ENCODE measurements at regions not wholly inside any gene's neighbourhood (a gene's known extent, or its start where the extent isn't known, plus 50 kb on each side); places are given as distances from the start of the nearest gene placed in this dataset.
"Not testable (repeated sequence)": the region's sequence is repeated elsewhere in the genome, so short reads cannot be mapped to it uniquely, and the experiment has no call there.

DNA sequence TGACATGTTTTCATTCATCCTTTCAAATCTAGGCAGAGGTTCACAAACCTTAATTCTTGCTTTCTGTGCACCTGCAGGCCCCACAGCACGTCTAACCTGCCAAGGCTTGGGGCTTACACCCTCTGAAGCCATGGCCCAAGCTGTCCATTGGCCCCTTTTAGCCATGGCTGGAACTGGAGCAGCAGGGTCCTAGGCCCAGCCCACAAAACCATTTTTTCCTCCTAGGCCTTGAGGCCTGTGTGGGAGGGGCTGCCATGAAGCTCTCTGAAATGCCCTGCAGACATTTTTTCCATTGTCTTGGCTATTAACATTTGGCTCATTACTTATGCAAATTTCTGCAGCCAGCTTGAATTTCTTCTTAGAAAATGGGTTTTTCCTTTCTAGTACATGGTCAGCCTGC, 547.5 kb downstream of the KCNH5 start:
- no peak for DNase-seq (ENCODE audit: low read depth in 2 of 3, low spot score in 1 of 3)

DNA sequence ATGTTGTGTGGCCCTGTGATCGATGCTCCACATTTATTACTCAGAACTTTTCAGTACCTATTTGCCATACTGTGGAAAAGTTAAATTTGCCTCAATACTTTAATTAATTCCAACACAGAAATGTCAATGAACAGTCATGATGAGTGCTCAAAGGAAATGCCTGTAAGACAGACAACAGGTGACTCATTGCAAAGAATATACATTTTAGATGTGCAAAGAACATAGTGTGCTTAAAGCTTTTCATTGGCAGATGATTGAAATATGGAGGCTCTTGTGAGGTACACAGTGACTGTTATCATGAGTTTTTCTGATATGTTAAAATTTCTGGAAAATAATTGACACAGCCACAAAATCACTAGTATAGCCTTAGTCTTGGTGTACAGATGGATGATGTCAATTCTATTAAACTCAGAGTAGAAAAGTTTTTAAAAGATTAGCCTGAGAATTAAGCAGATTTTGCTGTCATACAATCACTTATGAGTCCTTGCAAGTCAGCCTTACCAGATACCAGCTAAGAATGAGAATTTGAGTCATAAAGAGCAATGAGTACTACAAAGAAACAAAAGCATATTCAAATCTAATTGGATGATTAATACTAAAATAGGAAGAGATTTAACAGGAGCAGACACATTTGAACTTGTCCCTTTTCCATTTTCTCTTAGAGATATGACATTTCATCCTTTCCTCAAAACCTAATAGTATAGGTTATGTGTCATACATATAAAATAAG, 544.1 kb downstream of the KCNH5 start:
- no peak for DNase-seq (ENCODE audit: low read depth in 2 of 3, low spot score in 1 of 3)

DNA sequence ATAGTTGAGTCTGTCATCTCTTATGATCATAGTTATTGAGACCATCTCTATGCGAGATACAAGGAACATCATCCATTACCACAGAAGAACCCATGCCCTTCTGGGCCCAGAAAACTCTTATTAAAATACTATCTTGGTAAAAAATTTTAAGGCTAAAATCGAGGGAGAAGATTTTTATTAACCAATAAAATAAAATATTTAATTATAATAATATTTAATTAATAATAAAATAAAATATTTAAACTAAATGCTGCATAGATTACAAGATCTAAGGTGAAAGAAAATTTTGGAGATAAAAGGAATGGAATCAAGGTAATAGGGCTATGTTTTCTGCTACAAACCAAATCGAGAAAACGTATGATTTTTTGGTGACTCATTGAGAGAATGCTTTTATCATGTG, 540.2 kb downstream of the KCNH5 start:
- no peak for DNase-seq (ENCODE audit: low read depth in 2 of 3, low spot score in 1 of 3)

DNA sequence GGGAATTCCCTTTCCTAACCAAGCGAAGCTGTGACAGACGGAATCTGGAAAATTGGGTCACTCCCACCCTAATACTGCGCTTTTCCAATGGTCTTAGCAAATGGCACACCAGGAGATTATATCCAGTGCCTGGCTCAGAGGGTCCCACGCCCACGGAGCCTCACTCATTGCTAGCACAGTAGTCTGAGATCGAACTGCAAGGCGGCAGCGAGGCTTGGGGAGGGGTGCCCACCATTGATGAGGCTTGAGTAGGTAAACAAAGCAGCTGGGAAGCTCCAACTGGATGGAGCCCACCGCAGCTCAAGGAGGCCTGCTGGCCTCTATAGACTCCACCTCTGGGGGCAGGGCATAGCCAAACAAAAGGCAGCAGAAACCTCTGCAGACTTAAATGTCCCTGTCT, 523.9 kb downstream of the KCNH5 start:
- not testable (repeated sequence) for DNase-seq (ENCODE audit: low read depth in 2 of 3, low spot score in 1 of 3)

DNA sequence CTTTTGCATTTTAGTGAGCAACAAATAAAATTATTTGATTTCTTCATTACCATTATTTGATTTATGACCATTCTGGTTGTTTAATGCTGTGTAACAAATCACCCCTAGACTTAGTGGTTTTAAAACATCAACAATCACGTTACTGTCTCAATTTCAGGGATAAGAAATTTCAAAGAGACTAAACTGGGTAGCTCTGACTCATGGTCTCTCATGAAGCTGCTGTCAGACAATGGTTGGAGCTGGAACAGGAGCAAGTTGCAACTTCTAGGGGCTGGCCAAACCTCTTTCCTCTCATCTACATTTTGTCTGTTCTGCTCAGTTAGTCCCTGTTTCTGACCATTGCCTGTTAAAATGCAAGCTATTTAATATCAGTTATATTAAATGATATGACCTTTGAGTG, 517.0 kb downstream of the KCNH5 start:
- DNase-seq (ENCODE audit: low read depth in 2 of 3, low spot score in 1 of 3), result no peak

DNA sequence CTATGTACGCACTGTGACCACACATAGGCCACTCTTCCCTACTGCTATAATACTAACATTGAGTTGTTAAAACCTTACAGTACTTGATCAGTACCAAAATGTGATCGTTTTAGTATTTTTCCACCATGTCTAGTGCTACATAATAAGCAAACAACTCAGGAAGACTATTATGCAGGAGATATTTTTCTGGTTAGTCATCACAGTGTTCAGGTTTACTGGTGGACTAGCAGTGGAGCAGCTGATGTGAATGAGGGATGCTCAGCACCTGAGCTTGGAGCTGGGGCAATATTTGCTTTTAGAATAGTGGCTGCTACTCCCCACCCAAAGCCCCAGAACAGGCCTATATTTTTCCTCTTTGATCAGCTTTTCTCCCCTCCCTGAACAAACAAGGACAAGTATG, 513.1 kb downstream of the KCNH5 start:
- DNase-seq (ENCODE audit: low read depth in 2 of 3, low spot score in 1 of 3), result no peak

DNA sequence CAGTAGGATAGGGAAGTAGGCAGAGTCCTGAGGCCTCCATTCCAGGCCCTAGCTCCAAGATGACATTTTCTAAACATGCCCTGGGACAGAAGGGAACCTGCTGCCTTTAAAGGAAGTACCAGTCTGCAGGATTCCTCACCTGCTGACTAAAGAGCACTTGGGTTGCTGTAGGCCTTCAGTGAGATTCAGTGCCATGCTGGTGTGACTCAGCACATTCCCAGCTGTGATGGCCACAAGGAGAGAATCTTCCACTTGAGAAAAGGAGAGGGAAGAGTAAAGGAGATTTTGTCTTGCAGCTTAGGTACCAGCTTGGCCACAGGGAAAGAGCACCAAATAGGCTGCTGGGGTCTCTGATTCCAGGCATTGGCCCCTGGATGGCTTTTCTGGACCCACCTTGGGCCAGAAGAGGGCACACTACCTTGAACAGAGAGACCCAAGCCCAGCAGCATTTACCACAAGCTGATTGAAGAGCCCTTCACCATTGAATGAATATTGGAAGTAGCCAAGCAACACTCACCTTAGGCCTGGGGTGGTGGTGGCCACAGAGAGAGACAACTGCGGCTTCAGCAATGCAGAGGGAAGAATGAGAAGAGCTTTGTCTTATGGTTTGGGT, 498.3 kb downstream of the KCNH5 start:
- no peak for DNase-seq (ENCODE audit: low read depth in 2 of 3, low spot score in 1 of 3)

DNA sequence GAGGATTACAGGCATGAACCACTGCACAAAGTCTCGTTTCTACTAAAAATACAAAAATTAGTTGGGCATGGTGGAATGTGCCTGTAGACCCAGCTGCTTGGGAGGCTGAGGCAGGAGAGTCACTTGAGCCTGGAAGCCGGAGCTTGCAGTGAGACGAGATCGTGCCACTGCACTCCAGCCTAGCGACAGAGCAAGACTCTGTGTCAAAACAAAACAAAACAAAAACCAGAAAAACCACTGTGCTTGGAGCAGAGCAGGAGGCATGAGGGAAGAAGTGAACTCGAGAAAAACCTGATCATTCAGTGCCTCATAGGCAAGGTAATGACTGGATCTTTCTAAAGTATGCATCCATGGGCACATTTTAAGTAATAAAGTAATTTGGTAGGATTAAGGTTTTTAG, 487.8 kb downstream of the KCNH5 start:
- DNase-seq (ENCODE audit: low read depth in 2 of 3, low spot score in 1 of 3), result no peak

DNA sequence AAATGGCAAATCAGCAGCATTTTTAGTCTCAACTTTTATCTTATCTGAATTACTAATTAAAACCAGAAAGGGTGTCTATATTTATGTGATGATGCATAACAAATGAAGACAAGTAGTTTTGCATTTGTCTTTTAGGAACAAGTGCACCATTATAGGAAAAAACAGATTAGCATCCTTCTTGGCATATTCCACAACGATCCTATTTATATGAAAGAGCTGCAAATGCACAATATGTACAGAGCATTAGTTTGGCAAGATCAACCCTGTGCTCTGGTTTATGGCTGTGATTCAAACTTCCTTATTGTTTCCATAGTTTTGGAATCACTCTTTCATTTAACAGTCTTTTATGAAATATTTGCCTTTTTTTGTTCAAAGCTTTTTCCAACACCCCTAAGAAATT, 486.8 kb downstream of the KCNH5 start:
- no peak for DNase-seq (ENCODE audit: low read depth in 2 of 3, low spot score in 1 of 3)

DNA sequence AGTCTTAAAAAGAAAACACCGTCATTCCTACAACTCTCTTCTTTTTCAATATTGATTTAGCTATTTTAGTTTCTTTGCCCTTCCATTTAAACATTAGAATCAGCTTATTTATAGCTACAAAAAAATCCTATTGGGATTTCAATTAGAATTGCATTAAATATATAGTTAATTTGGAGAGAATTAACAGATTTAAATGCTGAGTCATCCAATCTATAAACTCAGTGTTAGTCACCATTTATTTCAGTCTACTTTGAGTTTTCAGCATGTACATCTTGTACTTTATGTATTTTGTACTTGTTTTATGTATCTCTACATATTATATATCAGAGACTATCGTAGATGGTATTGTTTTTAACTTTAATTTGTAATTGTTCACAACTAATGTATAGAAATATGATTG, 460.0 kb downstream of the KCNH5 start:
- DNase-seq (ENCODE audit: low read depth in 2 of 3, low spot score in 1 of 3), result no peak

DNA sequence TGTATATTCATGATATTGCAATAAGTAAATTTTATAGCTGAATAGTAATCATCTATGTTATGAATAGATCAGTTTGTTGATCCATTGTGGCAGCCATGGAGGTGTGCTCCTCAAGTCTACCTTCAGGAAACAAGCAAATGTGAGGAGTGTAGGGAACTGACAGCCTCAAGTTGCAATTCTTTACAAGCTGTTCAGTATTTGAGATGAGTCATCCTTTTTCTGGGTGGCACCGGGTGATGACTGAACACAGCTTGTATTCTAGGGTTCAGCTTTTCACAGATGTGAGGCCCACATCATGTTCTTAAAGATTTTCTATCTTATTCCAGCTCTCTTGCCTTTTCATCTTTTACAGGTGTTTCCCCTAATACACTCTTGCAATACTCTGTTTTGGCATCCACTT, 452.4 kb downstream of the KCNH5 start:
- no peak for DNase-seq (ENCODE audit: low read depth in 2 of 3, low spot score in 1 of 3)

DNA sequence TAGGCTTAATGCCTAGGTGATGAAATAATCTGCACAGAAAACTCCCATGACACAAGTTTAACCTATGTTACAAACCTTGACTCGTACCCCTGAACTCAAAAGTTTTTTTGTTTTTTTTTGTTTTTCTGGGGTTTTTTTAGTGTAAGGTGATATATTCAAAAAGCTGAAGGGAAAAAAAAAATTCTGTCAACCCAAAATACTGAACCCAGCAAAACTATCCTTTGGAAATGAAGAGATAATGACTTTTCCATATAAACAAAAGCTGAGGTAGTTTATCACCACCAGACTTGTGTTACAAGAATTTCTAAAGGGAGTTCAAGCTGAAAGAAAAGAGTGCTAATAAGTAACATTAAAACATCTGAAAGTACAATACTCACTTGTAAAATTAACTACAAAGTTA, 448.1 kb downstream of the KCNH5 start:
- no peak for DNase-seq (ENCODE audit: low read depth in 2 of 3, low spot score in 1 of 3)

DNA sequence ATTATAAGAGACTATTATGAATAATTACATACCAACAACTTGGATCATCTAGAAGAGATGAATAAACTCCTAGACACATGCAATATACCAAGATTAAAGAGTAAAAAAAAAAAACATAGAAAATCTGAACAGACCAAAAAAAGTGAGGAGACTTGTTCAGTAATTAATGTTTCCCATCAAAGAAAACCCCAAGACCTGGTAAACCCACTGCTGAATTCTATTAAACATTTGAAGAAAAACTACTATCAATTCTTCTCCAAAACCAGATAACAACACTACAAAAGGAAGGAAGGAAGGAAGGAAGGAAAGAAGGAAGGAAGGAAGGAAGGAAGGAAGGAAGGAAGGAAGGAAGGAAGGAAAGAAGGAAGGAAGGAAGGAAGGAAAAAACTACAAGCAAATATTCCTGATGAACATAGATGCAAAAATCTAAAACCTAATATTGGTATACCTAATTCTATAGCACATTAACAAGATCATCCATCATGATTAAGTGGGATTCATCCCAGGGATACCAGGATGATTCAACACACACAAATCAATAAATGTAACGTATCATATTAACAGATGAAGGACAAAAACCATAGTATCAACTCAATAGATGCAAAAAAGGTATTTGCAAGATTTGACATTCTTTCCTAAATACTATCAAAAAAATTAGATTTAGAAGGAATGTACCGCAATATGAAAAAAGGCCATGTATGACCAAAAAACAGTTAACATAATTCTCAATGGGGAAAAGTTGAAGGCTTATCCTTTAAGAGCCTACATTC, 445.5 kb downstream of the KCNH5 start:
- DNase-seq (ENCODE audit: low read depth in 2 of 3, low spot score in 1 of 3), result no peak

DNA sequence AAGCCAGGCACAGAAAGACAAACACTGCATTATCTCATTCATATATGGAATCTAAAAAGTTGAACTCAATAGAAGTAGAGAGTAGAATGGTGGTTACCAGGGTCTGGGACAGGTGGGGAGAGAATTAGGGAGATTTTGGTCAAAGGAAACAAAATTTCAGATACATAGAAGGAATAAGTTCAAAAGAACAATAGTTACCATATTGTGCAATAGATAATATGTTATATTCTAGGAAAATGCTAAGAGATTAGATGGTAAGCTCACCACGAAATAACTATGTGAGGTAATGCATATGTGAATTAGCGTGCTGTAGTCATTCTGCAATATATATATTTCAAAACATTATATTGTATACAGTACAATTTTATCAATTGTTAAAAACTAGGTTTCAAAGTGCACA, 442.5 kb downstream of the KCNH5 start:
- DNase-seq (ENCODE audit: low read depth in 2 of 3, low spot score in 1 of 3), result no peak

DNA sequence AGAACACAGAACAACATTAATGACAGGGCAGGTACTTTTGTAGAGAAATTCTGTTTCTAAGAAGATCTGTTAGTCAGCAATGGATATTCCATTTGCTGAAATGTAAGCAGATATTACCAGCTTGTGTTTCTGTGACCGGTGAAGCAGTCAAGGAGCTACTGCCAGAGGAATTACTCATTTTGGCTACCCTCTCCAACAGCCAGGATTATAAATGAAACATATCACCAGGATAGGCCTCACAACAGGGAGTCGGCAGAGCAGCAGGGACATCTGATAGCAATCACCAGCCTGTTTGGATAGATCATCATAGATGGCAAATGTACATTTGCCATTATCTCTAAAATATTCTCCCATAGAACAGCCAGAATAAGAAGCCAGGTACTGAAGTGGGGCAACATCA, 440.7 kb downstream of the KCNH5 start:
- no peak for DNase-seq (ENCODE audit: low read depth in 2 of 3, low spot score in 1 of 3)

DNA sequence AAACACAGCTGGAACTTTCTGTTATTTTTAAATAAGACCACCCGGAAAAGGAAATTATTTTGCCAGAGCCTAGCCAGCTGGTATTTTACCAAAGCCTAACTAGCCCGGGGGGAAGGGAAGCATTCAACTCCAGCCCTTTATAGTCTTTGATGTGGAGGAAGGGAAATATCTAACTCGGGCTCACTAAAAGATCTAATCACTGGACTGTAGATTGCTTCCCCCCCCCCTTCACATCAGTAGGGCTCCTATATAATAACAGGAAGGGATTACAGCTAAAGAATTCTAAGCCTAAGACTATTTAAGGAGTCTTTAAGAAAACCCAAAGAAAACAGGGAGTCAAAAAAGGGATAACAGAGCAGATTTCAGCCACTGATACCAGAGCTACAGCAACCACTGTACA, 431.1 kb downstream of the KCNH5 start:
- DNase-seq (ENCODE audit: low read depth in 2 of 3, low spot score in 1 of 3), result no peak

DNA sequence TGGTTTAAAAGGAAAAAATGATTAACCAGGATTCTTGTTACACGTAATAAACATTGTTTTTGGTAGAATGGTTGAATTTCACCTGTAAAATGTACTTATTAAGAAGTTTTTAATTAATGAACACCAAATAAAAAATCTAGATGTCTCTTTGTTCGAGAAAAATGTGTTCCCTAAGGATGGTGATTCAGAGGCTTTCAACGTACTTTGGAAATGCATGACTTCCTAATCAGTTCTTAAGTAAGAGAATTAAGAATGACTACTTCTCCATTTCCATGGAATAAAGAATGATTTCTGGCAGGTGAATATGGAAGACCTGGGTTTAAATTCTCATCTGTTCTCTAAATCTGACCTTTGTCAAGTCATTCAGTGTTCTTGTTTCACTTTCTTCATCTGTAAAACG, 428.6 kb downstream of the KCNH5 start:
- no peak for DNase-seq (ENCODE audit: low read depth in 2 of 3, low spot score in 1 of 3)

DNA sequence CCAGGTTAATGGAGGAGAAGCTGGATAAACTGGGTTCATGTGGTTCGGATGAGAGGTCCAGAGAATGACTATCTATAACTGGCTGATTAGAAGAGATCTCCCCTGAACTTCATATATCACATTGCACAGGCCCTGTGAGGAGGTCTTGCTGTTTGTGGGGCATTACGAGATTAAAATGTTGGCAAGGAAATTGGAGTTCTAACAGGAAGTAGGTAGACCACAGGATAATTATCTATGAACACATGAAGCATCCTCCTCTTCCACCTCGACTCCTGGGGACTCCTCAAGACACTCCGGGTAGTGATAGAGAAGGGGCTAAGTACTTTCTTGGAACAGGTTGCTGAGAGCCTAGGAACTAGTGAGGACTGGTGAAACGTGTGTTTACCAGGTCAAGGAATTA, 418.8 kb downstream of the KCNH5 start:
- no peak for DNase-seq (ENCODE audit: low read depth in 2 of 3, low spot score in 1 of 3)

DNA sequence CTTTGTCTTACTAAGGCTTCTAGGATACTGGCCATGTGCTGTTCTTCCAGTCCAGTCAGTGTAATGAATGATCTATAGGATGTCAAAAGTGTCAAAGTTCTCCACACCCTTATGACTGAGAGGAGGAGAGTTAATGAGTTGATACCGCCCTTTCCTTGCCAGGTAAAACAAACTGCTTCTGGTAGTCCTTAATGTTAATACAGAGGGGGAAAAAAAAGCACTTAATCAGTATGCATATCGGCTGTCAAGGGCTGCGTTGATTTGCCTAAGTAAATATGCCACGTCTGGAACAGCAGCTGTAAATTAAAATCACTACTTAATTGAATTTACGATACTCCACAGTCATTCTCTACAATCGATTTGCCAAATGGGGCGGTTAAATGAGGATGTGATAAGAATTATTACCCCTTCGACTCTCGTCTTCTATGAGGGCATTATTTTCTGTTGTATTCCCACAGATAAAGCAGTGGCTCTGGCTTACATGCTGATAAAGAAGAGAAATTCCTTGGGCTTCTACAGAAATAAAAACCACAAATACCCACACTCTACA, 416.0 kb downstream of the KCNH5 start:
- DNase-seq (ENCODE audit: low read depth in 2 of 3, low spot score in 1 of 3), result no peak

DNA sequence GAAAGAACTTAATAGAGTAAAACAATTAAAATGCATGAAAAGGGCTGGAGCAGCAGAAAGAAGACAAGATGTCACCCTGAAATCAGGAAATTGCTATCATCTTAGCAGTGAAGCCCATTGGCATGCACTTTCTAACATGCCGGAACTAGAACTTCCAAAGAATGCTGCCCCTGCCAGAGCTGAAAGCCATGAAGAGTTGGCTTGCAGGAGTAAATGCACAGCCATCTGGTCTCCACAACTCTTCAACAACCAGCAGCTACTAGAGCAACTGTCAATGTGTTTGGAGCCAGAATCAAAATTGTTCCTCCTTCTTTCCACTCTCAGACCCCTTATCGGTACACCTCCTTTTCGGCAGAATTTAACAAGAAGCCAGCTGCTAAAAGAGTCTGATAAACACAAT, 414.1 kb downstream of the KCNH5 start:
- DNase-seq (ENCODE audit: low read depth in 2 of 3, low spot score in 1 of 3), result no peak

DNA sequence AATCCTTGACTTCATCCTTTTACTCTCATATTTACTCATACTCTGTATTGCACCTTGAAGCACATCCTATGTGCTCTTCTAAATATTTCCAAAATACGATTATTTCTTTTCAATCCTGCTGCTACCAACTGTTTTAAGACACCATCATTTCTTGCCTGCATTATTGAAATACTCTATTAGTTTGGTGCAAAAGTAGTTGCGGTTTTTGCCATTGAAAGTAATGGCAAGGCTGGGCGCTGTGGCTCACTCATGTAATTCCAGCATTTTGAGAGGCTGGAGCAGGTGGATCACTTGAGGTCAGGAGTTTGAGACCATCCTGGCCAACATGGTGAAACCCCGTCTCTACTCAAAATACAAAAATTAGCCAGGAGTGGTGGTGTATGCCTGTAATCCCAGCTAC, 412.5 kb downstream of the KCNH5 start:
- no peak for DNase-seq (ENCODE audit: low read depth in 2 of 3, low spot score in 1 of 3)

DNA sequence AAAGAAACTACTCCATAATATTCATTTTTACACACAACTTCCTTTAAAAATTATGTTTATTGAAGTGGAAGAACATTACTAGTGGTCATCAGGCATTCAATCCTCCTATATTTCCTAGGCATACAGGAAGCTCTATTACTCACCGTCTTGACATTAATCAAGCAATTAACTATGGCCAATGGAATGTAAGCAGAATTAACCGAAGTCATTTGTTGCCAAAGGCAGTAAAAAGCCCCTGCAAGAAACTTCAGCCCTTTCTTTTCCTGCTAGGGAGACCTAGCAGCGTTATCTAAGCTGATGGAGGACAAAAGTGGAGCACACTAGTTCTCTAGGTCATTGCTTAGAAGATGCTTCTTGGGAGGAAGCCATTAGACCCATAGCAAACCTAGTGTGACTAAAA, 399.6 kb downstream of the KCNH5 start:
- no peak for DNase-seq (ENCODE audit: low read depth in 2 of 3, low spot score in 1 of 3)

Measured in stimulated activated CD4-positive, alpha-beta T cell treated with anti-CD3 and anti-CD28 coated beads, Interleukin-12 subunit alpha, Interleukin-12 subunit beta, amount 100 ng/mL, for 48 hours (primary cell).